SK-N-SH (cell line): ENCODE measurements at regions not wholly inside any gene's neighbourhood (a gene's known extent, or its start where the extent isn't known, plus 50 kb on each side); places are given as distances from the start of the nearest gene placed in this dataset.

Source experiments
- ELF1 ChIP-seq: IDR thresholded peaks from 2 replicates; pipeline ENCODE4 v1.4.0; 2012
- FOXJ3 ChIP-seq: sonication (generic); formaldehyde crosslinking; IDR thresholded peaks from 2 replicates; pipeline ENCODE4 v1.5.1; 2020; ENCODE audit warnings: mild to moderate bottlenecking, missing genetic modification reagents
- GATA2 ChIP-seq: sonication (generic); formaldehyde crosslinking; IDR thresholded peaks from 2 replicates; pipeline ENCODE4 v1.5.0; 2020; ENCODE audit warnings: mild to moderate bottlenecking, missing genetic modification reagents
- POLR2AphosphoS5 ChIP-seq: IDR thresholded peaks from 2 replicates; pipeline ENCODE4 v1.6.1; 2012; ENCODE audit warnings: low read depth, low read length
- RAD21 ChIP-seq: IDR thresholded peaks from 2 replicates; pipeline ENCODE4 v1.6.1; 2012; ENCODE audit warnings: mild to moderate bottlenecking, low read length
- RFX5 ChIP-seq: IDR thresholded peaks from 2 replicates; pipeline ENCODE4 v1.6.1; 2012; ENCODE audit warnings: mild to moderate bottlenecking, improper control_type of control experiment, low read length
- TF ChIP-seq, protein P1 (sequence below): fragments of 200-600 bp; sonication (generic); IDR thresholded peaks from 2 replicates; pipeline ENCODE4 v1.6.1; 2017; ENCODE audit warnings: antibody characterized with exemption, mild to moderate bottlenecking, moderate library complexity
- TF ChIP-seq, protein P2 (sequence below): IDR thresholded peaks from 2 replicates; pipeline ENCODE4; 2012
- TF ChIP-seq, protein P3 (sequence below): IDR thresholded peaks from 2 replicates; pipeline ENCODE4 v1.4.0; 2012; ENCODE audit warnings: low read depth
- TF ChIP-seq, protein P4 (sequence below): IDR thresholded peaks from 2 replicates; pipeline ENCODE4 v1.4.0; 2012; ENCODE audit warnings: low read depth, borderline replicate concordance
- TF ChIP-seq, protein P5 (sequence below): IDR thresholded peaks from 2 replicates; pipeline ENCODE4 v1.4.0; 2012; ENCODE audit warnings: low read depth, borderline replicate concordance

DNA sequence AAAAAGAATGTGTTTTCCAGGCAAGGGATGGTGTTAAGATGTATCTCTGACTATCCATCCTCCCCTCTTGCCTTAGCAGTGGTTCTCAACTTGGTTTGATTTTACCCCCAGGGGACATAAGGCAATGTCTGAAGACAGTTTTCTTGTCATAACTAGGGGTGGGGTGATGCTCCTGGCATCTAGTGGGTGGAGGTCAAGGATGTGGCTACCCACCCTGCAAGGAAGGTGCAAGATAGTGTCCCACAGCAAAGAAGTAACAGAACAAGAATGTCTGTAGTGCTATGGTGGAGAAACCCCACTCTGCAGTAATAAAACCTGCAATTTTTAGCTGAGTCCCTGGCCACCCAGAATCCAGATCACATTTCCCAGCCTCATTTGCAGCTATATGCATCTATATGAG is 81.2 kb upstream of the TBL1X start:
- TF ChIP-seq, protein P1, sequence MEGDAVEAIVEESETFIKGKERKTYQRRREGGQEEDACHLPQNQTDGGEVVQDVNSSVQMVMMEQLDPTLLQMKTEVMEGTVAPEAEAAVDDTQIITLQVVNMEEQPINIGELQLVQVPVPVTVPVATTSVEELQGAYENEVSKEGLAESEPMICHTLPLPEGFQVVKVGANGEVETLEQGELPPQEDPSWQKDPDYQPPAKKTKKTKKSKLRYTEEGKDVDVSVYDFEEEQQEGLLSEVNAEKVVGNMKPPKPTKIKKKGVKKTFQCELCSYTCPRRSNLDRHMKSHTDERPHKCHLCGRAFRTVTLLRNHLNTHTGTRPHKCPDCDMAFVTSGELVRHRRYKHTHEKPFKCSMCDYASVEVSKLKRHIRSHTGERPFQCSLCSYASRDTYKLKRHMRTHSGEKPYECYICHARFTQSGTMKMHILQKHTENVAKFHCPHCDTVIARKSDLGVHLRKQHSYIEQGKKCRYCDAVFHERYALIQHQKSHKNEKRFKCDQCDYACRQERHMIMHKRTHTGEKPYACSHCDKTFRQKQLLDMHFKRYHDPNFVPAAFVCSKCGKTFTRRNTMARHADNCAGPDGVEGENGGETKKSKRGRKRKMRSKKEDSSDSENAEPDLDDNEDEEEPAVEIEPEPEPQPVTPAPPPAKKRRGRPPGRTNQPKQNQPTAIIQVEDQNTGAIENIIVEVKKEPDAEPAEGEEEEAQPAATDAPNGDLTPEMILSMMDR = no peak
- TF ChIP-seq, protein P2, sequence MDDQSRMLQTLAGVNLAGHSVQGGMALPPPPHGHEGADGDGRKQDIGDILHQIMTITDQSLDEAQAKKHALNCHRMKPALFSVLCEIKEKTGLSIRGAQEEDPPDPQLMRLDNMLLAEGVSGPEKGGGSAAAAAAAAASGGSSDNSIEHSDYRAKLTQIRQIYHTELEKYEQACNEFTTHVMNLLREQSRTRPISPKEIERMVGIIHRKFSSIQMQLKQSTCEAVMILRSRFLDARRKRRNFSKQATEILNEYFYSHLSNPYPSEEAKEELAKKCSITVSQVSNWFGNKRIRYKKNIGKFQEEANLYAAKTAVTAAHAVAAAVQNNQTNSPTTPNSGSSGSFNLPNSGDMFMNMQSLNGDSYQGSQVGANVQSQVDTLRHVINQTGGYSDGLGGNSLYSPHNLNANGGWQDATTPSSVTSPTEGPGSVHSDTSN = no peak
- TF ChIP-seq, protein P3, sequence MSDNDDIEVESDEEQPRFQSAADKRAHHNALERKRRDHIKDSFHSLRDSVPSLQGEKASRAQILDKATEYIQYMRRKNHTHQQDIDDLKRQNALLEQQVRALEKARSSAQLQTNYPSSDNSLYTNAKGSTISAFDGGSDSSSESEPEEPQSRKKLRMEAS = no peak
- no peak for TF ChIP-seq FOXJ3 (CRISPR knock-in tag)
- TF ChIP-seq RFX5 = no peak
- no peak for TF ChIP-seq RAD21
- no peak for TF ChIP-seq ELF1
- TF ChIP-seq GATA2 (CRISPR knock-in tag) = no peak
- no peak for TF ChIP-seq POLR2AphosphoS5
- TF ChIP-seq, protein P4, sequence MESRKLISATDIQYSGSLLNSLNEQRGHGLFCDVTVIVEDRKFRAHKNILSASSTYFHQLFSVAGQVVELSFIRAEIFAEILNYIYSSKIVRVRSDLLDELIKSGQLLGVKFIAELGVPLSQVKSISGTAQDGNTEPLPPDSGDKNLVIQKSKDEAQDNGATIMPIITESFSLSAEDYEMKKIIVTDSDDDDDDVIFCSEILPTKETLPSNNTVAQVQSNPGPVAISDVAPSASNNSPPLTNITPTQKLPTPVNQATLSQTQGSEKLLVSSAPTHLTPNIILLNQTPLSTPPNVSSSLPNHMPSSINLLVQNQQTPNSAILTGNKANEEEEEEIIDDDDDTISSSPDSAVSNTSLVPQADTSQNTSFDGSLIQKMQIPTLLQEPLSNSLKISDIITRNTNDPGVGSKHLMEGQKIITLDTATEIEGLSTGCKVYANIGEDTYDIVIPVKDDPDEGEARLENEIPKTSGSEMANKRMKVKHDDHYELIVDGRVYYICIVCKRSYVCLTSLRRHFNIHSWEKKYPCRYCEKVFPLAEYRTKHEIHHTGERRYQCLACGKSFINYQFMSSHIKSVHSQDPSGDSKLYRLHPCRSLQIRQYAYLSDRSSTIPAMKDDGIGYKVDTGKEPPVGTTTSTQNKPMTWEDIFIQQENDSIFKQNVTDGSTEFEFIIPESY = no peak
- TF ChIP-seq, protein P5, sequence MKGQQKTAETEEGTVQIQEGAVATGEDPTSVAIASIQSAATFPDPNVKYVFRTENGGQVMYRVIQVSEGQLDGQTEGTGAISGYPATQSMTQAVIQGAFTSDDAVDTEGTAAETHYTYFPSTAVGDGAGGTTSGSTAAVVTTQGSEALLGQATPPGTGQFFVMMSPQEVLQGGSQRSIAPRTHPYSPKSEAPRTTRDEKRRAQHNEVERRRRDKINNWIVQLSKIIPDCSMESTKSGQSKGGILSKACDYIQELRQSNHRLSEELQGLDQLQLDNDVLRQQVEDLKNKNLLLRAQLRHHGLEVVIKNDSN = no peak
